OCI-LY7 (cell line): ENCODE measurements at regions not wholly inside any gene's neighbourhood (a gene's known extent, or its start where the extent isn't known, plus 50 kb on each side); places are given as distances from the start of the nearest gene placed in this dataset. TPM values are rescaled to one million over a fixed set of nuclear protein-coding genes. Genes with fewer than 3 reads are reported as not detected.

Experiments
- BruUV-seq: library from RNA; stranded (reverse); fragments of 400-500 nt; replicated peaks from 2 replicates; lab custom pipeline; 2021; lab: Mats Ljungman, UMichigan
- CTCF ChIA-PET: fragments of 300-600 bp; sonication (Branson Sonifier 250); formaldehyde crosslinking; loops from one replicate; lab custom pipeline; 2022; ENCODE audit warnings: antibody characterized with exemption; ENCODE audit not compliant: unreplicated experiment; lab: Charles Lee
- POLR2A ChIA-PET: fragments of 300-600 bp; sonication (Branson Sonifier 250); formaldehyde crosslinking; loops from one replicate; lab custom pipeline; 2022; ENCODE audit warnings: antibody characterized with exemption; lab: Charles Lee
- DNase-seq: peaks from one replicate; pipeline ENCODE4 v3.0.0-alpha.2; 2015; ENCODE audit warnings: low spot score
- H2AFZ ChIP-seq: fragments of 200-600 bp; sonication (generic), shearing (Covaris generic); 2 replicates; pipeline ENCODE4 v1.6.1; 2014; ENCODE audit warnings: mild to moderate bottlenecking, antibody characterized with exemption, low read length, moderate library complexity
- H3K27ac ChIP-seq: fragments of 200-600 bp; sonication (generic); 2 replicates; pipeline ENCODE4 v1.5.1; 2014; ENCODE audit warnings: mixed run types, low read depth, mild to moderate bottlenecking, moderate library complexity, low read length, inconsistent platforms; ENCODE audit not compliant: poor library complexity, severe bottlenecking
- H3K36me3 ChIP-seq: fragments of 200-600 bp; sonication (generic); 2 replicates; pipeline ENCODE4 v1.6.1; 2014; ENCODE audit warnings: mild to moderate bottlenecking, antibody characterized with exemption, low read length, moderate library complexity, mixed read lengths; ENCODE audit not compliant: insufficient read depth
- H3K4me1 ChIP-seq: fragments of 200-600 bp; sonication (generic); 2 replicates; pipeline ENCODE4 v1.5.1; 2014; ENCODE audit warnings: mild to moderate bottlenecking, low read length; ENCODE audit not compliant: insufficient read depth, poor library complexity, severe bottlenecking
- H3K4me2 ChIP-seq: fragments of 200-600 bp; sonication (generic); 2 replicates; pipeline ENCODE4 v1.6.1; 2014; ENCODE audit warnings: mild to moderate bottlenecking, low read length
- H3K4me3 ChIP-seq: fragments of 200-600 bp; sonication (generic); 2 replicates; pipeline ENCODE4 v1.5.1; 2014; ENCODE audit warnings: mild to moderate bottlenecking, low read depth, low read length; ENCODE audit not compliant: poor library complexity, severe bottlenecking
- H3K79me2 ChIP-seq: fragments of 200-600 bp; sonication (generic); 2 replicates; pipeline ENCODE4 v1.6.1; 2016; ENCODE audit warnings: low read depth, mild to moderate bottlenecking, low read length, moderate library complexity, mixed read lengths; ENCODE audit not compliant: insufficient read depth
- H3K9me2 ChIP-seq: fragments of 200-600 bp; sonication (generic); 2 replicates; pipeline ENCODE4 v1.6.1; 2016; ENCODE audit warnings: mild to moderate bottlenecking, low read length, mixed read lengths; ENCODE audit not compliant: insufficient read depth
- H3K9me3 ChIP-seq: fragments of 200-600 bp; sonication (generic); 2 replicates; pipeline ENCODE4 v1.6.1; 2014; ENCODE audit warnings: mild to moderate bottlenecking, mixed run types, low read length, mixed read lengths
- H4K20me1 ChIP-seq: fragments of 200-600 bp; sonication (generic); 2 replicates; pipeline ENCODE4 v1.6.1; 2014; ENCODE audit warnings: mild to moderate bottlenecking, antibody characterized with exemption, low read length, moderate library complexity, mixed read lengths; ENCODE audit not compliant: insufficient read depth
- CTCF ChIP-seq: fragments of 200-600 bp; sonication (generic); conservative IDR thresholded peaks from 2 replicates; pipeline ENCODE4 v1.5.1; 2014; ENCODE audit warnings: mild to moderate bottlenecking, antibody characterized with exemption, low read length, moderate library complexity, mixed read lengths
- EZH2phosphoT487 ChIP-seq: fragments of 200-600 bp; sonication (generic); IDR thresholded peaks from 2 replicates; pipeline ENCODE4 v1.6.1; 2018; ENCODE audit warnings: low read depth, borderline replicate concordance, mild to moderate bottlenecking, mixed run types, antibody characterized with exemption, low read length, moderate library complexity, mixed read lengths
- intact Hi-C: fragments of 100-400 bp; cut with micrococcal nuclease; formaldehyde crosslinking; loops from one replicate; pipeline ENCODE4 v1.10.0; 2022; ENCODE audit not compliant: unreplicated experiment
- small RNA-seq: library from RNA; depleted of rRNA; stranded (forward); fragments of <200 nt; gene quantifications from one replicate; pipeline ENCODE3, GENCODE V24; 2014

DNA sequence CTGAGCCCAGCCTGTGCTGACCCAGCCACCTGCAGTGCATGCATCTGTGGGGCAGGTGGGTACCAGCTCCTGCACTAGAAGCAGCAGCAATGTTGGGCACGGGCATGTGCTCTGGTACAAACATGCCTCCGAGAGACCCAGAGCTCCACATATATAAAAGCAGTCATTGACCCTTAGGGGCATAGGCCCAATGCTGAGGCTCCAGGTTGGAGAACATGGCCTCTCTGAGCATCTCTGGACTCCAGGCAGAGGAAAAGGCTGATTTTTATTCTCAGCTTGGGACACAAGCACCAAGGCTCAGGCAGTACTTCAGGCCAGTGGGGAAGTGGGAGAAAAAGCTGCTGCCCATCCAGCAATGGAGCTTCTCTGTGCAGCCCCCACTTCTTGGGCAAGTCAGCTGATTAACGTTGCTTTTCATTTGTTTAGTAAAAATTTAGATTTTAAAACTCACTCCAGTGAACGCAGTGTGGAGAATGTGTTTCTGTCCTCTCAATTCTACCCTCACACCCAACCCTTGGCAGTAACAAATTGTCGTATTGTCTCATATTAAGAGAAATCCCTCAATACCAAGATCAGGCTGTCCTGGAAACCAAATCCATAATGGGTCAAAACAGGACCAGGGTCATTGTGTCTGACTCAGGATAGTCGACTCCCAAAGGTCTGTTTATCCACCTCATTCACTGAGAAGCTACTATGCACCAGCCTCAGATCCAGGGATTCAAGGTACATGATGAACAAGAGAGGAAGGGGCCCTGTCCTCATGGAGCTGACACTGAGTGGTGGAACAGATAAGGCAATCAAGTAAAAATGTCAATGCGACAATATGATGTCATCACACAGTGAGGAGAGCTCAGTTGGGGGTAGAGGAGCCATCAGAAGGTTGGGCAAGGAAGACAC is 50.6 kb upstream of the TOP3B start:
- DNase-seq = no peak
- H3K79me2 ChIP-seq = peaks cover 64% of the 10 kb centered on the region; the same call in 1 of the 2 replicates
- no TSS peak for BruUV-seq
- ChIA-PET POLR2A (interaction anchor here (0.6 to 10.0 kb wide), 7 partner anchors 12 to 164 kb away, joined by 3 to 262 read pairs (median 10); no protein-coding TSS in a partner anchor), CTCF (interaction anchor here (0.5 to 4.3 kb wide), 5 partner anchors 9 to 381 kb away, joined by 3 to 41 read pairs (median 6); no protein-coding TSS in a partner anchor)
- no peak overlapping the region for H2AFZ ChIP-seq
- no peaks in the 10 kb centered on the region for H4K20me1 ChIP-seq
- no peaks in the 10 kb centered on the region for H3K9me2 ChIP-seq
- TF ChIP-seq CTCF (no peak), EZH2phosphoT487 (no peak)
- peaks cover 8% of the 10 kb centered on the region; the same call in 1 of the 2 replicates for H3K36me3 ChIP-seq
- H3K9me3 ChIP-seq = no peaks in the 10 kb centered on the region
- intact Hi-C loops = loop anchor here (1.0 to 2.0 kb wide), 3 partner anchors 13 to 132 kb away; no protein-coding TSS in a partner anchor
- H3K4me2 ChIP-seq = peak overlapping the region; percentile 88
- peak overlapping the region; percentile 94 for H3K27ac ChIP-seq
- H3K4me3 ChIP-seq = peak overlapping the region; percentile 68
- peaks cover 99% of the 10 kb centered on the region for H3K4me1 ChIP-seq

GRCh38 chr22:22032099-22032905 is 49.7 kb upstream of the TOP3B start:
- Histone ChIP-seq H2AFZ (no peak overlapping the region), H3K4me1 (peaks cover 99% of the 10 kb centered on the region), H3K36me3 (0 out of 2 replicates have a peak, but pooled peaks cover 8% of the 10 kb centered on the region), H3K79me2 (peaks cover 69% of the 10 kb centered on the region; the same call in 1 of the 2 replicates), H3K9me2 (no peaks in the 10 kb centered on the region), H3K4me2 (peak overlapping the region; percentile 88), H4K20me1 (no peaks in the 10 kb centered on the region), H3K27ac (peak overlapping the region; percentile 94), H3K4me3 (peak overlapping the region; percentile 68), H3K9me3 (no peaks in the 10 kb centered on the region)
- POLR2A ChIA-PET = interaction anchor here (0.6 to 10.0 kb wide), 12 partner anchors 13 to 197 kb away, joined by 3 to 262 read pairs (median 5); no protein-coding TSS in a partner anchor
- CTCF ChIA-PET = interaction anchor here (0.5 to 4.3 kb wide), 5 partner anchors 10 to 380 kb away, joined by 3 to 41 read pairs (median 6); no protein-coding TSS in a partner anchor
- no TSS peak for BruUV-seq
- TF ChIP-seq CTCF (no peak), EZH2phosphoT487 (no peak)
- peak; percentile 76 for DNase-seq
- intact Hi-C loops = loop anchor here (1.0 to 2.0 kb wide), 3 partner anchors 14 to 132 kb away; no protein-coding TSS in a partner anchor

Small RNA genes in the stretch of these regions (small RNA-seq; reads per million reads assigned to genes)
- not detected for gene AC245452.3
- gene AC245517.3 = not detected
- not detected for gene AC245517.5
- not detected for gene IGLVIV-59
